ENCODE measurements at regions not wholly inside any gene's neighbourhood (a gene's known extent, or its start where the extent isn't known, plus 50 kb on each side); places are given as distances from the start of the nearest gene placed in this dataset.

- CTCF ChIA-PET = no interaction called here
These were observed 581.9 kb downstream of the HTR1B start for GRCh38 chr6:76881414-76881813.

More at GRCh38 chr6:76881414-76881813, 581.9 kb downstream of the HTR1B start:
- H3K9me3 ChIP-seq (ENCODE audit: control insufficient read depth in 1 of 2, insufficient read depth in 1 of 2, low read depth in 1 of 2, low read length in 2 of 2) = no peaks in the 10 kb centered on the region
- no peak overlapping the region for H3K4me2 ChIP-seq (ENCODE audit: low read length)
- no peaks in the 10 kb centered on the region for H3K4me1 ChIP-seq (ENCODE audit: control insufficient read depth in 1 of 2, insufficient read depth in 2 of 2, low read length in 2 of 2)
- H3K27ac ChIP-seq (ENCODE audit: low read depth, low read length) = no peak overlapping the region
- POLR2A ChIA-PET = no interaction called here
- no peaks in the 10 kb centered on the region for H3K36me3 ChIP-seq (ENCODE audit: control insufficient read depth in 1 of 2, insufficient read depth in 2 of 2, low read length in 2 of 2)
- H3K4me3 ChIP-seq (replicated peaks in 1 of 2; ENCODE audit: low read depth in 1 of 2, low read length in 2 of 2) = no peak overlapping the region
- H3K79me2 ChIP-seq (ENCODE audit: insufficient read depth, low read length) = no peaks in the 10 kb centered on the region
- no peak overlapping the region for H2AFZ ChIP-seq (ENCODE audit: low read depth, low read length, poor library complexity, severe bottlenecking)
- no peaks in the 10 kb centered on the region for H3K27me3 ChIP-seq (ENCODE audit: insufficient read depth, low read length)
- no peak for TF ChIP-seq RAD21 (IDR thresholded peaks at IDR 0.05; ENCODE audit: low read depth)
- no peak for TF ChIP-seq CTCF (IDR thresholded peaks at IDR 0.05 in 2 of 3, conservative IDR thresholded peaks at IDR 0.05 in 1 of 3; ENCODE audit: borderline replicate concordance in 1 of 3, insufficient read depth in 1 of 3, low read depth in 2 of 3, low read length in 2 of 3)
- TF ChIP-seq, protein P1, sequence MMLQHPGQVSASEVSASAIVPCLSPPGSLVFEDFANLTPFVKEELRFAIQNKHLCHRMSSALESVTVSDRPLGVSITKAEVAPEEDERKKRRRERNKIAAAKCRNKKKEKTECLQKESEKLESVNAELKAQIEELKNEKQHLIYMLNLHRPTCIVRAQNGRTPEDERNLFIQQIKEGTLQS (IDR thresholded peaks at IDR 0.05) = no peak
- TF ChIP-seq EGR1 (IDR thresholded peaks at IDR 0.05; ENCODE audit: low read depth) = no peak
- TF ChIP-seq SP1 (IDR thresholded peaks at IDR 0.05; ENCODE audit: low read depth) = no peak
- TF ChIP-seq TCF7L2 (IDR thresholded peaks at IDR 0.05; ENCODE audit: borderline replicate concordance, extremely low read depth, insufficient read depth, insufficient read length) = no peak
- TF ChIP-seq JUND (IDR thresholded peaks at IDR 0.05) = no peak
- H3K9me2 ChIP-seq (ENCODE audit: insufficient read depth) = no peaks in the 10 kb centered on the region
- ATAC-seq (no peak), DNase-seq (ENCODE audit: low read depth, low spot score) (no peak)
- intact Hi-C loops (cut with micrococcal nuclease) = no loop called here
- no TSS peak for BruUV-seq (replicated peaks)
- no peaks in the 10 kb centered on the region for H4K20me1 ChIP-seq (ENCODE audit: insufficient read depth)
- RAD21 ChIA-PET (ENCODE audit: low non-redundant PET in 1 of 2, low total read pairs in 2 of 2, uncharacterized antibody in 2 of 2, unreplicated experiment in 2 of 2) = no interaction called here
- H3K9ac ChIP-seq (ENCODE audit: low read length) = no peak overlapping the region
